Heart right ventricle (tissue), 16 donors: ENCODE measurements at regions not wholly inside any gene's neighbourhood (a gene's known extent, or its start where the extent isn't known, plus 50 kb on each side); places are given as distances from the start of the nearest gene placed in this dataset.

Experiments used
- ATAC-seq, 8 donors: fragments of 200-7000 bp; cut with Tn5 transposase; one replicate each; pipeline ENCODE4 v1.9.1; 2020; ENCODE audit warnings: mild to moderate bottlenecking in 8 of 8, moderate library complexity in 8 of 8, moderate number of reproducible peaks in 1 of 8
- DNase-seq, 2 donors: peaks; one replicate each; pipeline ENCODE4 v3.0.0-alpha.2; 2020
- H3K27ac ChIP-seq, 10 donors: fragments of 200-600 bp; sonication (generic) in 2 of 10; one replicate each; pipeline versions ENCODE4 v1.5.0 to v1.8.0; 2020 to 2022; ENCODE audit warnings: mild to moderate bottlenecking in 3 of 10
- H3K27me3 ChIP-seq, 7 donors: fragments of 200-600 bp; one replicate each; pipeline ENCODE4 v1.8.0; 2021 to 2022; ENCODE audit warnings: mild to moderate bottlenecking in 2 of 7
- H3K36me3 ChIP-seq, 9 donors: fragments of 200-600 bp; sonication (generic) in 1 of 9; one replicate each; pipeline versions ENCODE4 v1.5.0 to v1.8.0; 2020 to 2022; ENCODE audit warnings: mild to moderate bottlenecking in 2 of 9
- H3K4me1 ChIP-seq, 9 donors: fragments of 200-600 bp; sonication (generic) in 1 of 9; one replicate each; pipeline versions ENCODE4 v1.5.0 to v1.8.0; 2020 to 2022; ENCODE audit warnings: mild to moderate bottlenecking in 4 of 9
- H3K4me3 ChIP-seq, 10 donors: fragments of 200-600 bp; sonication (generic) in 2 of 10; one replicate each; pipeline versions ENCODE4 v1.5.0 to v1.8.0; 2020 to 2022; ENCODE audit warnings: mild to moderate bottlenecking in 7 of 10, moderate library complexity in 2 of 10
- H3K9me3 ChIP-seq, 11 donors: fragments of 200-600 bp in 10 of 11; sonication (generic) in 2 of 11; one replicate each; pipeline versions ENCODE4 v1.5.0 to v1.8.0; 2013 to 2022; ENCODE audit warnings: mild to moderate bottlenecking in 2 of 11, control low read depth in 1 of 11, moderate library complexity in 1 of 11
- WGBS, 2 donors: extraction: QIAGEN DNeasy Blood & Tissue Kit; methylation state at CpG; one replicate each; pipeline ENCODE4 v1.1.7; 2013; ENCODE audit warnings: inconsistent platforms in 1 of 2; 5-methylcytosine and 5-hydroxymethylcytosine counted together
- intact Hi-C, 10 donors: fragments of 100-400 bp; cut with DNase I; formaldehyde crosslinking; loops; one replicate each; pipeline versions ENCODE4 v1.11.1 to v1.14.2; 2022
- TF ChIP-seq, protein P1 (sequence below), 9 donors: fragments of 200-600 bp; sonication (generic) in 2 of 9; IDR thresholded peaks; one replicate each; pipeline versions ENCODE4 v1.5.0 to v1.8.0; 2021 to 2022; ENCODE audit warnings: antibody characterized with exemption in 9 of 9, mild to moderate bottlenecking in 5 of 9, moderate library complexity in 1 of 9
- donor health status: Arrhythmogenic right ventricular cardiomyopathy.
- donor health status: ischemic (EF 13 %, LVEDD 7.1; RV severe dilation, severe dysfunction).
- donor health status: healthy with polysubstance abuse.
- donor health status: DM: no; HTN: yes; CAD: no.
- donor health status: DM: no; HTN: no; CAD: no.
- donor health status: ischemic (EF 25% LVEDD 6.9; RV normal size, moderate dysfunction).
- donor health status: ischemic (EF 25% LVEDD 5.7; RV mildly dilated, moderate dysfunction).
- donor health status: healthy.
- donor health status: DM: yes; HTN: yes; CAD: no.
- donor health status: Ischemic cardiomyopathy.
- donor health status: ischemic (EF 35%, LVEDD 5.7; RV mildly dilated, moderate dysfunction).
- donor health status: nonischemic (EF 11% LVEDD 7.7; RV severe dilation, severe dysfunction).
- donor health status: DM: yes; HTN: yes; CAD: no.
- donor health status: PGD.
- donor health status: ischemic (EF 29% LVEDD 5.4; RV normal size, mild dysfunction).
- donor health status: nonischemic (EF 23%, LVEDD 6.1; RV moderate dilation, normal function).

DNA sequence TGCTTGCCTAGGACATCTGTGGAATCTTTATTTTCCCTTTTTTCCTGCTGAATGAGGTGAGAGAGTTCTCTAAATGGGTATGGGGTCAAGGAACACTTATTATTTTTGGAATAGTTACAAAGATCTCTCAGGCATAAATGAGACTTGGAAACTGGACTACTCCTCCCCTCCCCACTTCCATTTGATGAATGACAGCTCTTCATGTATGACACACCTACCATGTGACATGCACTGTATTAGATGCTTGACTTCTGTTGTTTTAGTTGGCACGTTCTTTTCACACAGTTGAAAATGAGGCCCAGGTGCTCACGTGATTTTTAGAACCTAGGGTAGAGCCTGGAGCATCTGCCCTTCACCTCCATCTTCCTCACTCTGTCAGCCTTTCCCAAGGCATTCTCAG is 62.4 kb downstream of the VCPKMT start:
- intact Hi-C loops = no loop called here
- peaks cover 0 to 27% (median 3%) of the 10 kb centered on the region in 9 donors for H3K4me1 ChIP-seq
- no peak overlapping the region for H3K4me3 ChIP-seq
- H3K36me3 ChIP-seq = no peaks in the 10 kb centered on the region
- no peak for ATAC-seq
- WGBS, 2 donors = 87 to 89% methylated on average over 2 of the region's 2 CpGs
- TF ChIP-seq, protein P1, sequence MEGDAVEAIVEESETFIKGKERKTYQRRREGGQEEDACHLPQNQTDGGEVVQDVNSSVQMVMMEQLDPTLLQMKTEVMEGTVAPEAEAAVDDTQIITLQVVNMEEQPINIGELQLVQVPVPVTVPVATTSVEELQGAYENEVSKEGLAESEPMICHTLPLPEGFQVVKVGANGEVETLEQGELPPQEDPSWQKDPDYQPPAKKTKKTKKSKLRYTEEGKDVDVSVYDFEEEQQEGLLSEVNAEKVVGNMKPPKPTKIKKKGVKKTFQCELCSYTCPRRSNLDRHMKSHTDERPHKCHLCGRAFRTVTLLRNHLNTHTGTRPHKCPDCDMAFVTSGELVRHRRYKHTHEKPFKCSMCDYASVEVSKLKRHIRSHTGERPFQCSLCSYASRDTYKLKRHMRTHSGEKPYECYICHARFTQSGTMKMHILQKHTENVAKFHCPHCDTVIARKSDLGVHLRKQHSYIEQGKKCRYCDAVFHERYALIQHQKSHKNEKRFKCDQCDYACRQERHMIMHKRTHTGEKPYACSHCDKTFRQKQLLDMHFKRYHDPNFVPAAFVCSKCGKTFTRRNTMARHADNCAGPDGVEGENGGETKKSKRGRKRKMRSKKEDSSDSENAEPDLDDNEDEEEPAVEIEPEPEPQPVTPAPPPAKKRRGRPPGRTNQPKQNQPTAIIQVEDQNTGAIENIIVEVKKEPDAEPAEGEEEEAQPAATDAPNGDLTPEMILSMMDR (IDR thresholded peaks at IDR 0.05) = no peak
- no peaks in the 10 kb centered on the region for H3K27me3 ChIP-seq
- DNase-seq = no peak
- no peak overlapping the region for H3K27ac ChIP-seq
- no peaks in the 10 kb centered on the region for H3K9me3 ChIP-seq

DNA sequence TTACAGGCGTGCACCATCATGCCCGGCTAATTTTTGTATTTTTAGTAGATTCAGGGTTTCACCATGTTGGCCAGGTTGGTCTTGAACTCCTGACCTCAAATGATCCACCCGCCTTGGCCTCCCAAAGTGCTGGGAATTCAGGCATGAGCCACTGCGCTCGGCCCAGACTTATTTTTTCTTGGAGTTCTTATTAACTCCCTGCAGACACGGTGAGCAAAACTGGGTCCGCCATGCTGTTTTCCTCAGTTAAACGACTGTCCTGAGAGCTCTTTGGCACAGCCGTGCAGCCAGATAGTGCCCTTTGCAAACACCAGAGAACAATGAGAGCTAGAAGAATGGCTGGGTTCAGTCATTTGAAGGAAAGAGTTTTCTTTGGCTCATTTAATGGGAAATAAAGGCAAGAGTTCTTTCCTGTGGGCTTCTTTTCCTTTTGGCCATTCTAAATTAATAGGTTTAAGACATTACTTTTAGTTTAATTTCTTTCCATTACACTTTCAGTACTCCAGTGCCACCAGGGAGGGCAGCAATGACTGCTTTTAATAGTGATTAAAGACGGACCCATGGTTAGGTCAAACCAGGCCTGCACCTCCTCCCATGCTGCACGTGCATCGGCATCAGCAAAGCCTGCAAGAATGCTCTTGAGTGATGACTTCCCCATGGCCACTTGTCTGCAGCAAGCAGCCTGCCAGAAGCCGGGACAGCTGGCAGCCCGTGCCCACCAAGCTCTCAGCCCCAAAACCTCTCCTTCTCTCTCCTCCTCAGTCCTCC is 60.7 kb downstream of the VCPKMT start:
- TF ChIP-seq, protein P1 (IDR thresholded peaks at IDR 0.05) = peak in 4 of 9 donors; percentile 7 to 35 (median 29)
- DNase-seq (no peak), ATAC-seq (peak in 5 of 8 donors; percentile 15 to 57 (median 37))
- Histone ChIP-seq H3K4me1 (peaks cover 5 to 39% (median 9%) of the 10 kb centered on the region in 9 donors), H3K27ac (no peak overlapping the region), H3K27me3 (no peaks in the 10 kb centered on the region), H3K36me3 (no peaks in the 10 kb centered on the region), H3K9me3 (no peaks in the 10 kb centered on the region), H3K4me3 (no peak overlapping the region)
- 70 to 76% methylated on average over 14 of the region's 14 CpGs for WGBS, 2 donors
- intact Hi-C loops = no loop called here

DNA sequence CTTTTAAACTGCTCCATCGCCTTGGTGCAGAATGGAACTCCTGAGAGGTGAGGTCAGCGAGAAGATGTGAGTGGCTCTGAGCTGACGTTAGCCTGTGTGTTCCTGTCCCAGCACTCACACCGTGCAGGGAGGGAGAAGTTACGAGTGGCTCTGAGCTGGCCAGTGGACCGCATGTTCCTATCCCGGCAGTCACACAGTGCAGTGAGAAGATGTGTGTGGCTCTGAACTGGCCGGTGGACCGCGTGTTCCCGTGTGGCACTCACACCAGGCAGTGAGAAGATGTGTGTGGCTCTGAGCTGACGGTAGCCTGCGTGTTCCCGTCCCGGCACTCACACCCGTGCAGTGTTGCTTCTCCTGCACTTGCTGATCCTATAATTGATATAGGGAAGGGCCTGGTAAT is 59.9 kb downstream of the VCPKMT start:
- no peak for DNase-seq
- peak in 3 of 8 donors; percentile 10 to 36 (median 25) for ATAC-seq
- intact Hi-C loops = no loop called here
- WGBS, 2 donors = 52 to 58% methylated on average over 16 of the region's 16 CpGs
- H3K27ac ChIP-seq = peak overlapping the region in 1 of 10 donors; percentile 36
- H3K36me3 ChIP-seq = no peaks in the 10 kb centered on the region
- no peaks in the 10 kb centered on the region for H3K27me3 ChIP-seq
- TF ChIP-seq, protein P1 (IDR thresholded peaks at IDR 0.05) = no peak
- H3K4me1 ChIP-seq = peaks cover 11 to 47% (median 15%) of the 10 kb centered on the region in 9 donors
- no peak overlapping the region for H3K4me3 ChIP-seq
- no peaks in the 10 kb centered on the region for H3K9me3 ChIP-seq

DNA sequence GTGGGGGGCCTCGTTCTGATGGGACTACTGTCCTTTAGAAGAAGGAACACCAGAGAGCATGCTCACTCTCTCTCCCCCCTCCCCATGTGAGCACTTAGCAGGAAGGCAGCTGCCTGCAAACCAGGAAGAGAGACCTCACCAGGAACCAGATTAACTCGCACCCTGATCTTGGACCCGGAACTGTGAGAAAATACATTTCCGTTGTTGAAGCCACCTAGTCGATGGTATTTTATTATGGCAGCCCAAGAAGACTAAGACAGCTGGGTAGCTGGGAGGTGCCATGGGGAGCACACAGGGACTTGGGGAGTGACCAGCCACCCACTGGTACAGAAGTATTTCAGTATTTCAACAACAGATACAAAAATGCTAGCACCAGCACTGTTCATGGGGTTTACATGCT is 59.0 kb downstream of the VCPKMT start:
- Histone ChIP-seq H3K36me3 (no peaks in the 10 kb centered on the region), H3K4me1 (peaks cover 14 to 56% (median 22%) of the 10 kb centered on the region in 9 donors), H3K9me3 (no peaks in the 10 kb centered on the region), H3K27me3 (no peaks in the 10 kb centered on the region), H3K4me3 (no peak overlapping the region), H3K27ac (no peak overlapping the region)
- DNase-seq (no peak), ATAC-seq (no peak)
- TF ChIP-seq, protein P1 (IDR thresholded peaks at IDR 0.05) = no peak
- WGBS, 2 donors = 74 to 79% methylated on average over 5 of the region's 5 CpGs
- intact Hi-C loops = no loop called here
